Mesenchymal stem cell (in vitro differentiated cells and primary cell): ENCODE measurements at regions not wholly inside any gene's neighbourhood (a gene's known extent, or its start where the extent isn't known, plus 50 kb on each side); places are given as distances from the start of the nearest gene placed in this dataset.

Experiments
- DNase-seq: peaks from one replicate; pipeline ENCODE4 v3.0.0-alpha.2; 2013
- H2AFZ ChIP-seq: one replicate; pipeline ENCODE4 v1.6.1; 2013; ENCODE audit warnings: low read depth, mild to moderate bottlenecking, control low read depth, inconsistent platforms, low read length, moderate library complexity
- H2AK5ac ChIP-seq: 2 replicates; pipeline ENCODE4 v1.6.1; 2013; ENCODE audit warnings: low read length, moderate library complexity, mild to moderate bottlenecking, inconsistent platforms; ENCODE audit not compliant: severe bottlenecking
- H2BK120ac ChIP-seq: one replicate; pipeline ENCODE4 v1.6.1; 2013; ENCODE audit warnings: low read depth, mild to moderate bottlenecking, inconsistent platforms, low read length, moderate library complexity
- H2BK12ac ChIP-seq, 2 experiments: one replicate each; pipeline ENCODE4 v1.6.1; 2013; ENCODE audit warnings: inconsistent platforms in 2 of 2, low read length in 2 of 2, mild to moderate bottlenecking in 2 of 2, moderate library complexity in 2 of 2, control low read depth in 1 of 2
- H2BK15ac ChIP-seq: one replicate; pipeline ENCODE4 v1.6.1; 2013; ENCODE audit warnings: mild to moderate bottlenecking, low read depth, inconsistent platforms; ENCODE audit not compliant: poor library complexity, severe bottlenecking
- H2BK5ac ChIP-seq: 2 replicates; pipeline ENCODE4 v1.6.1; 2013; ENCODE audit warnings: low read depth, mild to moderate bottlenecking, low read length, control low read depth, inconsistent platforms; ENCODE audit not compliant: poor library complexity, severe bottlenecking
- H3K14ac ChIP-seq, 2 experiments: one replicate each; pipeline ENCODE4 v1.6.1; 2013; ENCODE audit warnings: inconsistent platforms in 2 of 2, low read length in 2 of 2, control low read depth in 1 of 2, mild to moderate bottlenecking in 1 of 2, moderate library complexity in 1 of 2
- H3K18ac ChIP-seq, 2 experiments: one replicate each; pipeline ENCODE4 v1.6.1; 2013; ENCODE audit warnings: inconsistent platforms in 2 of 2, low read length in 2 of 2, control low read depth in 1 of 2, low read depth in 1 of 2, mild to moderate bottlenecking in 1 of 2
- H3K23ac ChIP-seq, 2 experiments: one replicate each; pipeline ENCODE4 v1.6.1; 2013; ENCODE audit warnings: inconsistent platforms in 2 of 2, low read length in 2 of 2, mild to moderate bottlenecking in 2 of 2, moderate library complexity in 2 of 2, control low read depth in 1 of 2
- H3K27ac ChIP-seq: 2 replicates; pipeline ENCODE4 v1.5.1; 2013; ENCODE audit warnings: mild to moderate bottlenecking, moderate library complexity, low read length, control low read depth, inconsistent platforms; ENCODE audit not compliant: poor library complexity, severe bottlenecking
- H3K27me3 ChIP-seq, 2 experiments: 2 replicates each; pipeline versions ENCODE4 v1.6.1 to v1.7.0; 2013; ENCODE audit warnings: low read length in 2 of 2, mild to moderate bottlenecking in 2 of 2, moderate library complexity in 2 of 2, control low read depth in 1 of 2, inconsistent platforms in 1 of 2; ENCODE audit not compliant: control insufficient read depth in 1 of 2, insufficient read depth in 1 of 2
- H3K36me3 ChIP-seq, 2 experiments: 2 replicates each; pipeline versions ENCODE4 v1.6.1 to v1.7.0; 2013; ENCODE audit warnings: low read length in 2 of 2, control low read depth in 1 of 2, inconsistent platforms in 1 of 2, low read depth in 1 of 2, mild to moderate bottlenecking in 1 of 2; ENCODE audit not compliant: insufficient read depth in 2 of 2, control insufficient read depth in 1 of 2
- H3K4ac ChIP-seq, 2 experiments: one replicate each; pipeline ENCODE4 v1.6.1; 2013; ENCODE audit warnings: inconsistent platforms in 2 of 2, low read length in 2 of 2, mild to moderate bottlenecking in 2 of 2, moderate library complexity in 2 of 2, control low read depth in 1 of 2, low read depth in 1 of 2
- H3K4me1 ChIP-seq: 2 replicates; pipeline ENCODE4 v1.6.1; 2013; ENCODE audit warnings: low read depth, low read length, control low read depth; ENCODE audit not compliant: control insufficient read depth, insufficient read depth
- H3K4me2 ChIP-seq: 2 replicates; pipeline ENCODE4 v1.6.1; 2013; ENCODE audit warnings: low read length, mild to moderate bottlenecking, inconsistent platforms; ENCODE audit not compliant: poor library complexity, severe bottlenecking
- H3K4me3 ChIP-seq, 2 experiments: 2 replicates each; pipeline versions ENCODE4 v1.5.1 to v1.7.0; 2013; ENCODE audit warnings: low read length in 2 of 2, mild to moderate bottlenecking in 2 of 2, control low read depth in 1 of 2, low read depth in 1 of 2; ENCODE audit not compliant: insufficient read depth in 1 of 2
- H3K79me1 ChIP-seq: replicated peaks from 2 replicates; pipeline ENCODE4 v1.6.1; 2013; ENCODE audit warnings: mild to moderate bottlenecking, control low read depth, low read length, inconsistent platforms; ENCODE audit not compliant: poor library complexity, severe bottlenecking
- H3K9ac ChIP-seq: 2 replicates; pipeline ENCODE4 v1.7.0; 2013; ENCODE audit warnings: mild to moderate bottlenecking, low read length, moderate library complexity
- H3K9me3 ChIP-seq: 2 replicates; pipeline ENCODE4 v1.7.0; 2013; ENCODE audit warnings: mild to moderate bottlenecking, low read length; ENCODE audit not compliant: control insufficient read depth
- H4K8ac ChIP-seq: one replicate; pipeline ENCODE4 v1.6.1; 2013; ENCODE audit warnings: inconsistent platforms, mild to moderate bottlenecking, low read length, moderate library complexity
- H4K91ac ChIP-seq: one replicate; pipeline ENCODE4 v1.6.1; 2013; ENCODE audit warnings: mild to moderate bottlenecking, low read length, inconsistent platforms
- WGBS: methylation state at CpG from one replicate; pipeline ENCODE4 v1.1.7; 2013; ENCODE audit warnings: mixed read lengths; 5-methylcytosine and 5-hydroxymethylcytosine counted together

GRCh38 chr12:116642106-116642505, 82.9 kb downstream of the MAP1LC3B2 start:
- H3K27ac ChIP-seq = no peak overlapping the region
- H3K4ac ChIP-seq = no peak overlapping the region
- no peak overlapping the region for H2BK120ac ChIP-seq
- no peak overlapping the region for H2BK15ac ChIP-seq
- no peak overlapping the region for H3K14ac ChIP-seq
- H3K36me3 ChIP-seq = no peaks in the 10 kb centered on the region
- H2AFZ ChIP-seq = no peak overlapping the region
- no peak overlapping the region for H2AK5ac ChIP-seq
- no peak overlapping the region for H4K91ac ChIP-seq
- H4K8ac ChIP-seq = no peak overlapping the region
- no peaks in the 10 kb centered on the region for H3K4me1 ChIP-seq
- H3K27me3 ChIP-seq = peaks cover 0 to 14% of the 10 kb centered on the region in 2 experiments
- H2BK5ac ChIP-seq = no peak overlapping the region
- WGBS = 89% methylated on average over 4 of the region's 4 CpGs
- H3K9ac ChIP-seq = no peak overlapping the region
- H3K4me3 ChIP-seq = no peak overlapping the region
- DNase-seq = no peak
- no peak overlapping the region for H3K4me2 ChIP-seq
- no peak overlapping the region for H2BK12ac ChIP-seq
- peaks cover 4% of the 10 kb centered on the region for H3K9me3 ChIP-seq
- no peak overlapping the region for H3K18ac ChIP-seq
- H3K23ac ChIP-seq = no peak overlapping the region
- H3K79me1 ChIP-seq = no peaks in the 10 kb centered on the region

- H2AFZ ChIP-seq = no peak overlapping the region
- DNase-seq = no peak
- no peak overlapping the region for H3K14ac ChIP-seq
- no peak overlapping the region for H3K4me3 ChIP-seq
- H3K27me3 ChIP-seq = no peaks in the 10 kb centered on the region
- no peak overlapping the region for H2BK120ac ChIP-seq
- H2BK15ac ChIP-seq = no peak overlapping the region
- H4K8ac ChIP-seq = no peak overlapping the region
- H3K4me2 ChIP-seq = no peak overlapping the region
- no peak overlapping the region for H2AK5ac ChIP-seq
- no peaks in the 10 kb centered on the region for H3K4me1 ChIP-seq
- H3K36me3 ChIP-seq = no peaks in the 10 kb centered on the region
- no peak overlapping the region for H3K9ac ChIP-seq
- no peak overlapping the region for H3K23ac ChIP-seq
- H2BK12ac ChIP-seq = no peak overlapping the region
- no peak overlapping the region for H3K27ac ChIP-seq
- H3K79me1 ChIP-seq = no peaks in the 10 kb centered on the region
- peaks cover 4% of the 10 kb centered on the region for H3K9me3 ChIP-seq
- no peak overlapping the region for H4K91ac ChIP-seq
- H3K18ac ChIP-seq = no peak overlapping the region
- no peak overlapping the region for H2BK5ac ChIP-seq
- 95% methylated on average over 1 of the region's 1 CpG for WGBS
- H3K4ac ChIP-seq = no peak overlapping the region
These were observed 81.1 kb downstream of the MAP1LC3B2 start for GRCh38 chr12:116640281-116640680.

GRCh38 chr12:116639765-116640164, 80.6 kb downstream of the MAP1LC3B2 start:
- 73% methylated on average over 4 of the region's 4 CpGs for WGBS
- Histone ChIP-seq H2BK120ac (no peak overlapping the region), H2AFZ (no peak overlapping the region)

GRCh38 chr12:116638376-116638775, 79.2 kb downstream of the MAP1LC3B2 start:
- Histone ChIP-seq H2BK120ac (no peak overlapping the region), H3K36me3 (no peaks in the 10 kb centered on the region), H3K4me1 (no peaks in the 10 kb centered on the region), H3K9ac (no peak overlapping the region), H2BK5ac (no peak overlapping the region), H3K4ac (no peak overlapping the region), H3K79me1 (no peaks in the 10 kb centered on the region), H3K4me3 (no peak overlapping the region), H3K23ac (no peak overlapping the region), H4K91ac (no peak overlapping the region), H3K14ac (no peak overlapping the region), H2BK12ac (no peak overlapping the region), H3K18ac (no peak overlapping the region), H3K27ac (no peak overlapping the region), H4K8ac (no peak overlapping the region), H3K9me3 (no peaks in the 10 kb centered on the region), H2AK5ac (no peak overlapping the region), H2BK15ac (no peak overlapping the region), H3K27me3 (peaks cover 0 to 3% of the 10 kb centered on the region in 2 experiments), H3K4me2 (no peak overlapping the region), H2AFZ (no peak overlapping the region)
- DNase-seq = no peak
- no CpG with 5 or more reads among the region's 2 CpGs for WGBS

More at GRCh38 chr12:116639765-116640164, 80.6 kb downstream of the MAP1LC3B2 start:
- Histone ChIP-seq H3K27me3 (no peaks in the 10 kb centered on the region), H3K9me3 (no peaks in the 10 kb centered on the region), H4K91ac (no peak overlapping the region), H2BK12ac (no peak overlapping the region), H3K79me1 (no peaks in the 10 kb centered on the region), H3K4me2 (no peak overlapping the region), H3K36me3 (no peaks in the 10 kb centered on the region), H3K18ac (no peak overlapping the region), H3K4me3 (no peak overlapping the region), H3K4me1 (no peaks in the 10 kb centered on the region), H2BK5ac (no peak overlapping the region), H3K9ac (no peak overlapping the region), H3K27ac (no peak overlapping the region), H3K4ac (no peak overlapping the region), H4K8ac (no peak overlapping the region), H2AK5ac (no peak overlapping the region), H3K23ac (no peak overlapping the region), H3K14ac (no peak overlapping the region), H2BK15ac (no peak overlapping the region)
- DNase-seq = no peak
